Upper lobe of right lung (tissue), 1 donor: ENCODE measurements at regions not wholly inside any gene's neighbourhood (a gene's known extent, or its start where the extent isn't known, plus 50 kb on each side); places are given as distances from the start of the nearest gene placed in this dataset.
A peak's percentile ranks its signal among the peaks of the same experiment; 100 is the strongest.

ENCODE experiments used
- ATAC-seq: fragments of 200-7000 bp; cut with Tn5 transposase; one replicate; pipeline ENCODE4 v1.9.1; 2020; ENCODE audit warnings: mild to moderate bottlenecking, moderate library complexity
- DNase-seq: peaks from one replicate; pipeline ENCODE4 v3.0.0-alpha.2; 2020
- H3K27ac ChIP-seq: fragments of 200-600 bp; one replicate; pipeline ENCODE4 v1.8.0; 2022
- H3K27me3 ChIP-seq: fragments of 200-600 bp; one replicate; pipeline ENCODE4 v1.8.0; 2022; ENCODE audit warnings: mild to moderate bottlenecking
- H3K36me3 ChIP-seq: fragments of 200-600 bp; one replicate; pipeline ENCODE4 v1.8.0; 2022
- H3K4me1 ChIP-seq: fragments of 200-600 bp; one replicate; pipeline ENCODE4 v1.8.0; 2022
- H3K4me3 ChIP-seq: fragments of 200-600 bp; one replicate; pipeline ENCODE4 v1.8.0; 2022; ENCODE audit warnings: mild to moderate bottlenecking
- H3K9me3 ChIP-seq: fragments of 200-600 bp; one replicate; pipeline ENCODE4 v1.8.0; 2022
- intact Hi-C: fragments of 100-400 bp; cut with DNase I; formaldehyde crosslinking; loops from one replicate; pipeline ENCODE4 v1.11.0; 2022
- TF ChIP-seq, protein P1 (sequence below): fragments of 200-600 bp; IDR thresholded peaks from one replicate; pipeline ENCODE4 v1.8.0; 2022; ENCODE audit warnings: antibody characterized with exemption
- donor health status: DM: no; HTN: yes; CAD: no; lungs with severe emphysema.

DNA sequence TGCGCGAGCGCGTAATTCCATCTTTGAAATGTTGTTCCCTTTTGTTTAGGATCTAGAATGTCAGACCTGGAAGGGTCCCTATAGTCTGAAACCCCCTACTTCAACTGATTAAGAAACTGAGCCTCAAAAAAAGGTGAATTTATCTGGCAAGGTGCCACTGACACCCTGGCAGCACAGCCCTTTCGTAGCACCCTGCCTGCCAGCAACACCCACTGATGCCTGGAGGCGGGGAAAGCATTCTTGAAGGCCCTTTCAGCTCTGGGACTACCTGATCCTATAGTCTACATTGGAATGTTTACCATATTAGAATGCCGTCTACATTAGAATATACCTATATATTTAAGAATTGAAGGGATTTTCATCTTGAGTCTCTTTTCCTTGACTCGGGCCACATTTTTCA, 542.3 kb downstream of the BUD13 start:
- intact Hi-C loops: no loop called here
- H3K36me3 ChIP-seq: no peaks in the 10 kb centered on the region
- H3K27ac ChIP-seq: no peak overlapping the region
- H3K9me3 ChIP-seq: no peaks in the 10 kb centered on the region
- TF ChIP-seq, protein P1, sequence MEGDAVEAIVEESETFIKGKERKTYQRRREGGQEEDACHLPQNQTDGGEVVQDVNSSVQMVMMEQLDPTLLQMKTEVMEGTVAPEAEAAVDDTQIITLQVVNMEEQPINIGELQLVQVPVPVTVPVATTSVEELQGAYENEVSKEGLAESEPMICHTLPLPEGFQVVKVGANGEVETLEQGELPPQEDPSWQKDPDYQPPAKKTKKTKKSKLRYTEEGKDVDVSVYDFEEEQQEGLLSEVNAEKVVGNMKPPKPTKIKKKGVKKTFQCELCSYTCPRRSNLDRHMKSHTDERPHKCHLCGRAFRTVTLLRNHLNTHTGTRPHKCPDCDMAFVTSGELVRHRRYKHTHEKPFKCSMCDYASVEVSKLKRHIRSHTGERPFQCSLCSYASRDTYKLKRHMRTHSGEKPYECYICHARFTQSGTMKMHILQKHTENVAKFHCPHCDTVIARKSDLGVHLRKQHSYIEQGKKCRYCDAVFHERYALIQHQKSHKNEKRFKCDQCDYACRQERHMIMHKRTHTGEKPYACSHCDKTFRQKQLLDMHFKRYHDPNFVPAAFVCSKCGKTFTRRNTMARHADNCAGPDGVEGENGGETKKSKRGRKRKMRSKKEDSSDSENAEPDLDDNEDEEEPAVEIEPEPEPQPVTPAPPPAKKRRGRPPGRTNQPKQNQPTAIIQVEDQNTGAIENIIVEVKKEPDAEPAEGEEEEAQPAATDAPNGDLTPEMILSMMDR: no peak
- H3K4me3 ChIP-seq: no peak overlapping the region
- H3K27me3 ChIP-seq: no peaks in the 10 kb centered on the region
- peaks cover 14% of the 10 kb centered on the region for H3K4me1 ChIP-seq
- ATAC-seq: no peak
- DNase-seq: no peak

DNA sequence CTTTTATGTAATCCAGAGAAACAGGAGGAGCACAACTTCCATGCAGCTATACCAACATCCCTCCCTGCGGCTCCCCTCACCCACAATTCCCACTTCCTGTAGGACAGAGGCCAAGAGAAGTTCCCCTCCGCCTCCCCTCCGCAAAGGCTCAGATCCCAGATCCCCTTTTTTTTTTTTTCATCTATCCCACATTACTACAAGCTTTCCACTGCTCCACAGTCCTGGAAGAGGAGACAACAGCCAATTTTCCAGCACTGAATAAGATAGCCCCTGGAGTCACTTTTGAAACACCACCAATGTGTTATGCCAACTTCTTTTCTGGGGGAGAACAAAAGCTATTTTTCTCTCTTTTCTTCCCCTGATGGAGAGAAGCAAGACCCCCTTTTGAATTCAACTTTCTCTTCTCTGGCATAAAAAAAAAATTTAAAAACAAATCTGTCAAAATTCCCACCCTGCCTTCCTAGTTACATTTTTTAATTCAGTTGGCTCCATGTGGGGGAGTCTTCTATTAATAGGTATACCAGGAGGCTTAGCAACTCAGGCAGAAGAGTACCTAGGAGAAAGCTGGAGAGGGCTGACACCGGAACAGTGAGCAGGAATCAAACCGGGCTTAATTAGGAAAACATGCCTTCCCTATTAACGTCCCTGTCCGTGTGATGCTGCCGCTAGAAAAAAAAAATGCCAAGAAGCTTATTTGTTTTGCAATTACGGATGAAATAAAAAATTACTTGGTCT, 543.4 kb downstream of the BUD13 start:
- Histone ChIP-seq H3K36me3 (no peaks in the 10 kb centered on the region), H3K27me3 (no peaks in the 10 kb centered on the region), H3K9me3 (no peaks in the 10 kb centered on the region), H3K27ac (peak overlapping the region; percentile 32), H3K4me3 (no peak overlapping the region), H3K4me1 (peaks cover 14% of the 10 kb centered on the region)
- DNase-seq (no peak), ATAC-seq (no peak)
- intact Hi-C loops: no loop called here
- TF ChIP-seq, protein P1: no peak

DNA sequence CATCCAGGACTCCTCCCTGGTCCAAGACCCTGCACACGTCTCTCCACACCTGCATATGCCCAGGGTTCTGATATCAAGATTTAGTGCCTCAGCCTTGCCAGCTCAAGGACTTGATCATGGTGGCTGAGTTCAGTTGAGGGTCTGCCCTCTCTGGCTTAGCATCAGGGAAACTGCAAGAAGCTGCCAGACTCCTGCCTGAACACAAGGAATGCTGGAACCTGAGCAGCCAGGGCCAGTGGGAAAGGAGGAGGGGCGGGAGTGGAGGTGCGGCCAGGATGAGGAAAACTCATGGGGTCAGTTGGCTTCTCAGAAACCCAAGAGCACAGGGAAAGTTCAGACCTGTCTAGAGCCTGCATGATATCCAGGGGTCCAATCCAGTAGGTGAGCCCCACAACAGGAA, 546.1 kb downstream of the BUD13 start:
- H3K9me3 ChIP-seq: no peaks in the 10 kb centered on the region
- ATAC-seq (no peak), DNase-seq (no peak)
- H3K27me3 ChIP-seq: no peaks in the 10 kb centered on the region
- H3K27ac ChIP-seq: no peak overlapping the region
- H3K36me3 ChIP-seq: no peaks in the 10 kb centered on the region
- TF ChIP-seq, protein P1: no peak
- intact Hi-C loops: no loop called here
- H3K4me1 ChIP-seq: peaks cover 4% of the 10 kb centered on the region
- no peak overlapping the region for H3K4me3 ChIP-seq

DNA sequence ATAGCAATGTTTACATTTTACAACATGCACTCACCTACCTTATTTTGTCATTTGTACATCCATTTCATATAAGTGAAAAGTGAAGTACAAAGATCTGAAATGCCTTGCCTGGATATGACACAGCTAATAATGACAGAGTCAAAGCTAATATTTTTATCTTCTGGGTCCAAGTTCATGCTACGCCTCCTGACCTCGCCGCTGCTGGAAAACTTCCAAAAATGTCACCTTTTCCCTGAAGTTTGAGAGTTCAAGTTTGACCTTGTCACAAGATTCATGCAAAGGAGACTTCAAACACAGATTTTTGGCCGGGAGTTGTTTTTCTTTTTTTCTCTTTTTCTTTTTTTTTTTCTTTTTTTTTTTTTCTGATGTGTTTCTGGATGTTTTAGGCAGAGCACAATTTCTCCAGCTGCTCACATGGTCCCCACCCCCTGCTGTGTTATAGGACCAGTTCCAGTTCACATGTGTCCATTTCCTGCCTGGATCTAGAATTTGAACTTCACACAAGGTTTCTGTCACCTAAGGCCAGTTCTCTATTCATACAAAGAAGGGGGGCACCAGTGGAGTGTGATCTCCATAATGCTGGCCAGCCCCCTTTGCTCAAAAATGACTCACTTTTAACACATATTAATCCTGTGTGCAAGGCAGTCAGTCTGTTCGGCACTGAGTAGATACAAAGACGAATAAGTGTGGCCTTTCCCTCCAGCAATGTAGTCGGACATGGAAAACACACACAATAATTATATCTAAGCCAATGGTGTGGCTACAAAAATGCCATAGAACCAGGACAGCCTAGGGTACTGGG, 546.8 kb downstream of the BUD13 start:
- no peak for DNase-seq

DNA sequence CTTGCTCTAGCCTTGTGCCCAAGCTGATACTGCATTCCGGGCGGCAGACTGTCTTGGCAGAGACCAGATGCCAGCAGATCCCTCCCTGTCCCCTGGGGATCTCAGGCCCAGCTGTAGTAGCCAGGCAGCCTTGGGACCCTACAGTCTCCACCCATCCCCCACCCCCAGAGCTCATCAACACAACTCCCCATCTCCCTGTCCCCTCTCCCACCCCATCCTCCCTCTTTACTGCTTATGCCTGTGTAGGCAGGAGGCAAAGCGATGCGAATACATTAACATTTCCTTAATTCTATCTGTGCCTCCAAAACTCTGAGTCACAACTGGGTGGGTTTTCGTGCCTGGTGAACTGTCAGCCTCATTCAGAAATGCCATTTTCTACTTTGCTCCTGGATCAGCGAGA, 547.6 kb downstream of the BUD13 start:
- H3K4me1 ChIP-seq: no peaks in the 10 kb centered on the region
- H3K9me3 ChIP-seq: no peaks in the 10 kb centered on the region
- TF ChIP-seq, protein P1: no peak
- H3K4me3 ChIP-seq: no peak overlapping the region
- no peak overlapping the region for H3K27ac ChIP-seq
- ATAC-seq (no peak), DNase-seq (no peak)
- no peaks in the 10 kb centered on the region for H3K27me3 ChIP-seq
- intact Hi-C loops: no loop called here
- no peaks in the 10 kb centered on the region for H3K36me3 ChIP-seq

More for the DNA sequence above, 546.8 kb downstream of the BUD13 start:
- TF ChIP-seq, protein P1: no peak
- Histone ChIP-seq H3K27me3 (no peaks in the 10 kb centered on the region), H3K9me3 (no peaks in the 10 kb centered on the region), H3K4me1 (peaks cover 4% of the 10 kb centered on the region), H3K36me3 (no peaks in the 10 kb centered on the region), H3K4me3 (no peak overlapping the region), H3K27ac (no peak overlapping the region)
- intact Hi-C loops: no loop called here
- no peak for ATAC-seq
